HFF-Myc (cell line): ENCODE measurements at regions not wholly inside any gene's neighbourhood (a gene's known extent, or its start where the extent isn't known, plus 50 kb on each side); places are given as distances from the start of the nearest gene placed in this dataset.

ENCODE experiments used
- DNase-seq: peaks from one replicate; pipeline ENCODE4 v3.0.0-alpha.2; 2011; ENCODE audit warnings: low read depth; ENCODE audit errors: extremely low read depth
- H3K4me3 ChIP-seq: replicated peaks from 2 replicates; pipeline ENCODE4 v1.5.1; 2011; ENCODE audit warnings: low read depth, mild to moderate bottlenecking, control low read depth, low read length
- CTCF ChIP-seq: IDR thresholded peaks from 2 replicates; pipeline ENCODE4 v1.5.1; 2012; ENCODE audit warnings: mild to moderate bottlenecking, low read depth, low read length, control low read depth; ENCODE audit errors: missing control alignments

- no peak for DNase-seq
- no peak overlapping the region for H3K4me3 ChIP-seq
- no peak for TF ChIP-seq CTCF
Observed at GRCh38 chr17:52495646-52496045, 337.1 kb upstream of the CA10 start.

DNA sequence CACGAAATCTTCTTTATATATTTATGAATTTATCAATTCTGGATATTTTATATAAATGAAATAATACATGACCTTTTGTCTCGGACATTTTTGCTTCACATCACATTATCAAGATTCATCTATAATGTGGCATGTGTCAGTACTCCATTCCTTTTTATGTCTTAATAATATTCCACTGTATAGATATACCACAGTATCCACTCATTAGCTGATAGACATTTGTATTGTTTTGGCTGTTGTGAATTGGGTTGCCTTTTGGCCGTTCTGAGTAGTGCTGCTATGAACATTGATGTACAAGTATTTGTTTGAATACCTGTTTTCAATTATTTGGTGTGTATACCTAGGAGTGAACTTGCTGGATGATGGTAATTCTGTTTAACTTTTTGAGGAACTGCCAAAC, 323.8 kb upstream of the CA10 start:
- no peak for TF ChIP-seq CTCF
- no peak for DNase-seq
- H3K4me3 ChIP-seq, result no peak overlapping the region

- TF ChIP-seq CTCF, result no peak
- H3K4me3 ChIP-seq, result no peak overlapping the region
- DNase-seq, result no peak
Observed at GRCh38 chr17:52477824-52478699, 319.5 kb upstream of the CA10 start.

GRCh38 chr17:52476638-52477313, 318.3 kb upstream of the CA10 start:
- no peak for TF ChIP-seq CTCF
- no peak for DNase-seq
- H3K4me3 ChIP-seq, result no peak overlapping the region

- H3K4me3 ChIP-seq, result no peak overlapping the region
- no peak for DNase-seq
- no peak for TF ChIP-seq CTCF
Observed at GRCh38 chr17:52470553-52470952, 312.0 kb upstream of the CA10 start.

DNA sequence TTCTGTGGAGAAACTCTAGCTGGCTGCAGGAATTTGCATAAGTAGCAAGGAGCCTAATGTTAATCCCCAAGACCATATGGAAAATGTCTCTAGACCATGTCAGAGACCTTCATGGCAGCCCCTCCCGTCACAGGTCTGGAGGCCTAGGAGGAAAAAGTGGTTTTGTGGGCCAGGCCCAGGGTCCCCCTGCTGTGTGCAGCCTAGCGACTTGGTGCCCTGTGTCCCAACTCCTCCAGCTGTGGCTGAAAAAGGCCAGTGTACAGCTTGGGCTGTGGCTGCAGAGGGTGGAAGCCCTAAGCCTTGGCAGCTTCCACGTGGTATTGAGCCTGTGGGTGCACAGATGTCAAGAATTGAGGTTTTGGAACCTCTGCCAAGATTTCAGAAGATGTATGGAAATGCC, 306.9 kb upstream of the CA10 start:
- no peak for TF ChIP-seq CTCF
- DNase-seq, result no peak
- H3K4me3 ChIP-seq, result no peak overlapping the region
